ENCODE measurements at regions not wholly inside any gene's neighbourhood (a gene's known extent, or its start where the extent isn't known, plus 50 kb on each side); places are given as distances from the start of the nearest gene placed in this dataset.

DNA sequence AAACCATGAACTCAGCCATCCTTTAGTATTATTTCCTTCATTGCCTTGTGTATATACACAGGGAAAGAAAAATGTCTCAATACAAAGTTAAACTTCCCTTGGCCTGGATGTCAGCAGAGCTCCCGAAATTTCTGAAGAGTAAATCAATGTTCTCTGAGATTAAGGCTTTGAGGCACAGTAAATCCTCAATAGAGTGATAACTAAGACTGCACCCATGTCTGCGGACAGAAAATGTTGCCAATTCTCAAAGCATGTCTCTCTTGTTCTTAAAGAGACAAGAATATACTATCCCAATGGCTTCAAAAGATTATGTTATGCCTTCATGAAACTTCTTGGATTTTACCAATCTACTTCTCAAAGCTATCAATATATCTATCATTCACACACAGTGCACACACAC is 1196.7 kb upstream of the TENM4 start:
- TF ChIP-seq, protein P1, sequence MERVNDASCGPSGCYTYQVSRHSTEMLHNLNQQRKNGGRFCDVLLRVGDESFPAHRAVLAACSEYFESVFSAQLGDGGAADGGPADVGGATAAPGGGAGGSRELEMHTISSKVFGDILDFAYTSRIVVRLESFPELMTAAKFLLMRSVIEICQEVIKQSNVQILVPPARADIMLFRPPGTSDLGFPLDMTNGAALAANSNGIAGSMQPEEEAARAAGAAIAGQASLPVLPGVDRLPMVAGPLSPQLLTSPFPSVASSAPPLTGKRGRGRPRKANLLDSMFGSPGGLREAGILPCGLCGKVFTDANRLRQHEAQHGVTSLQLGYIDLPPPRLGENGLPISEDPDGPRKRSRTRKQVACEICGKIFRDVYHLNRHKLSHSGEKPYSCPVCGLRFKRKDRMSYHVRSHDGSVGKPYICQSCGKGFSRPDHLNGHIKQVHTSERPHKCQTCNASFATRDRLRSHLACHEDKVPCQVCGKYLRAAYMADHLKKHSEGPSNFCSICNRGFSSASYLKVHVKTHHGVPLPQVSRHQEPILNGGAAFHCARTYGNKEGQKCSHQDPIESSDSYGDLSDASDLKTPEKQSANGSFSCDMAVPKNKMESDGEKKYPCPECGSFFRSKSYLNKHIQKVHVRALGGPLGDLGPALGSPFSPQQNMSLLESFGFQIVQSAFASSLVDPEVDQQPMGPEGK (CRISPR knock-in tag; IDR thresholded peaks at IDR 0.05; ENCODE audit: borderline replicate concordance): no peak
- TF ChIP-seq ARNTL (CRISPR knock-in tag; IDR thresholded peaks at IDR 0.05; ENCODE audit: borderline replicate concordance, low read depth): no peak

Data from SK-N-SH treated with all-trans-retinoic acid at 6 μM for 48 hours (cell line).